HG03280 (cell line): ENCODE measurements at regions not wholly inside any gene's neighbourhood (a gene's known extent, or its start where the extent isn't known, plus 50 kb on each side); places are given as distances from the start of the nearest gene placed in this dataset.
A peak's percentile ranks its signal among the peaks of the same experiment; 100 is the strongest.

ENCODE experiments used
- ATAC-seq: cut with Tn5 transposase; IDR thresholded peaks from one replicate; pipeline ENCODE4 v1.9.1; 2021; ENCODE audit warnings: mild to moderate bottlenecking, moderate library complexity; ENCODE audit not compliant: unreplicated experiment

DNA sequence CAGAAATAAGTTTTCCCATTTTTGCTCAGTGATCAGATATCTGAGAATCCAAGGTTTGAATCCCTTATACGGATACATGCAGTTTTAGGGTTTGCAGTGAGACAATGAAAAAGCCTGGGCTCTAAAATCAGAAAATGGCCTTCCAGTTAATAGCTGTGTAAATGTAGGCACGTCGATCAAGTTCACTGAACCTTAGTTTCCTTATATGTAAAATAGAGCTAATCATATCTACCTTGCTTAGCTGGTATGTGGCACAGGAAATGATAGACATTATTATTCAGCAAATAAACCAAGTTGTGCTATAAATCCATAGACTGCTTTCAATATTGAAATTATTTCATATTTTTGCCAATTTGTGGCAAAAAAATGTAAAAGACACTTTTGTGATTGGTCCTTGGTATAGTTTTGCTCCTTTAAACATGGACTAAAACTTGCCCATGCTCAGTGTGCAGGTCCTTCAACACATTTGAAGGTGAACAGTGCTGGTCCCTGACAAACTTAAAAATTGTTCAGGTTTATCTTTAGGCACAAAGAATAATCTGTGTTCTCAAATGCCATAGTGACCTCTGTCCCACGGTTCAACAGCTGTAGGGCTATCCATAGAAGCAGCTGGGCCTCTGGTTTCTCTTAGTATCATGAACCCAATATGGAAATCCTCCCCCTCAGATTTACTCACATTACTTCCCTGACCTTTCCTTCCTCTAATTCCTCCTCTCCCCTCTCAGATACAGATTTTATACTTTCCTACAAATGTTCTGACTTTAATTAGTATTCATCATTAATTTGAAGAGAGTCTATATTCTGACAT lies 51.0 kb downstream of the CCDC54 start:
- no peak for ATAC-seq

GRCh38 chr3:107429320-107430181 lies 52.3 kb downstream of the CCDC54 start:
- peak; percentile 45 for ATAC-seq

DNA sequence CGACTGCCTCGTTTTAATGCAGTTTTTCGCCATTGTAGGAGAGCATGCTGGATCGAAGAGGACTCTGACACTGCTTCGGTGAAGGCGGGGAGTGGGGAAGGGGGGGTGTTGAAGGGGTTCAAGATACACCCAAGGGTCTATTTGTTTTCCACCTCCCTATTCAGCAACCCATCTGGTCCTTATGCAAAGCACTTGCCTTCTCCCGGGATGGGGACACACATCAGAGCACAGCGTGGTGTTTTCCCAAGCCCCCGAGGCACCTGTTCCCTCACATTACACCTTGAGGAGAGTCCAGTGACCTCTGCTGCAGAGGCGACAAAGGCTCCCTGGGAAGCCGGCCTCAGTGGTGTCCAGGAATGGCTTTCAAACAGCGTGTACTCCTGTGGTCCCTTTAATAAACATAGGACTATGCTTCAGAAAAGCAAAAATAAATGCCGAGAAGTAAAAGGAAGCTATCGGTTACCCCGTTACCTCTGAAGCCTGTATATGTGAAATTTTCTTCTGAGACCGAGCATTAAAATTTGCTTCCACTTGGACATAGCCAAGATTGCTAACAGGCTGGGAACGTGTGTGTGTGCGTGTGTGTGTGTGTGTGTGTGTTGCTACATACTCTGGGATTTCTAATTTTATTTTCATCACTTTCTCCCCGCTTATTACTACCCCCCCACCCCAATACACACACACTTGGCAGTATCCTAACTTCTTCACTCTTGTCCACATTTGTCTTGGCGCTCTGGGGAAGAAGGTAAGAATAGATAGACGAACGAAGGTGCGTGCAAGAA lies 53.2 kb downstream of the CCDC54 start:
- ATAC-seq, result no peak

DNA sequence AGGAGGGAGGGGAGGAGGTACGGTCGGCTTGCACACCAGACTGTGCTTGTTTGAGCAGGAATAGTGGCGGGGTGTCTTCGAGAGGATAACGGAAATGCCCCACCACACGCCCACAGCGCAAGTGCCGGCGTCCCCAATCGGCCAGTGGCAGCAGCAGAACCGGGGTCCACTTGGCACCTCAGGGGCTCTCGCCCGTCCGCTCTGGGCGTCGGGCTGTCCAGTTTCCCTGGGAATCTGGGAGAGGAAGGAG lies 53.7 kb downstream of the CCDC54 start:
- peak; percentile 4 for ATAC-seq

- ATAC-seq, result peak; percentile 58
These were observed 54.2 kb downstream of the CCDC54 start for GRCh38 chr3:107431246-107432012.

DNA sequence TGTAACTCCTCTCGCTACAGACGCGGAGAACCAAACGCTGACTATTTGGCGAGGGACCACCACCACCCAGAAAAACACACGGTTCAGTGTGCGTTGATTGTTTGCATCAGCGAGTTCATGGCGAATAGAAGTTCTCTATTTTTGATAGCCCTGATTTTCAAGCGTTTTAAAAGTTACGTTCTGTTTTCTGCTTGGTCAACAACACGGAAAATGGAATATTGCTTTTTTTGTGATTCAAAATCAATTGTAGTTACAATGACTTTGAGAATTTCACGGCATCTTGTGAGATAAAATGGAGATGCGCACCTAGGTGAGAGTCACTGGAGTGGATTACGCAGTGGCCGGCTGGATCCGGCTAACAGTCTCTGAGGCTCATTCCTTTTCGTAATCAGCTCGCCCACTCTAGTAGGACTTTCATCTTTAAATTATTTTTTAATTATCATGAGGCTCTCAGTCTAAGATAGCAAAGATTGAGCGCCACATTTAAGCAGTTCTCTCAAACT lies 54.8 kb downstream of the CCDC54 start:
- ATAC-seq, result no peak

- ATAC-seq, result no peak
These were observed 55.4 kb downstream of the CCDC54 start for GRCh38 chr3:107432646-107433045.

DNA sequence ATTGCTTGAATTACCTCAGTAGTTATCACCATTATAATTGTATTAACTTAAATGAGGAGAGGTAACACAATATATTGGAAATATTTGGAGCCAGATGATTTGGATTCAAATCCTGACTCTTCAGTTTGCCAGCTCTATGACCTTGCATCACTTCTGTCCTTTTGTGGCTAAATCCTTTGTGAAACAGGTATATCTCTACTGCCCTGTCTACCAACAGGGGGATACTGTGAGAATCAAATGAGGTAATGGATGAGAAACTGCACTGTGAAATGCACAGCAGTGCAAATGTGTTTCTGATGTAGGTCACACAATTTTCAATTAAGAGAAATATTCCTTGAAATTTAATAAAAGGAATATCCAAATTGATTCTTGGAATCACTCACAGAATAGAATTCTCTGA lies 58.8 kb downstream of the CCDC54 start:
- ATAC-seq, result no peak

DNA sequence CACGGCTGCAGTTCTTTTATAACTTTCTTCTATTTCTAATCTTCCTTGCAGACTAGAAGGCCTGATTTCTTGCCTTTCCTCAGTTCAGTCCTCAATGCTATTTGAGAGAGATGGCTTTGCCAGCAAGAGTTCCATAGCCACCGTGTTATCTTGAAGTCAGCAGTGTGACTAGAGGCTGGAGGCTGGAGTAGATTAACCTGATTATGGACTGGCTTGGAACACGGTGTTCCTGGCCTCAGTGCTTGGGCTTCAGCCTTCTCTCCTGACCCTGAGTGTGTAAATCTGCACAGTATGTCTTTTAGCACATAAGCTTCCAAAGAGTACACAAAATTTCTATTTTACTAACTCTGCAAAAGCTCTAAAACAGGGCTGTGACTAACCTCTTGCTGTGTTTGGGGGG lies 61.4 kb downstream of the CCDC54 start:
- no peak for ATAC-seq

DNA sequence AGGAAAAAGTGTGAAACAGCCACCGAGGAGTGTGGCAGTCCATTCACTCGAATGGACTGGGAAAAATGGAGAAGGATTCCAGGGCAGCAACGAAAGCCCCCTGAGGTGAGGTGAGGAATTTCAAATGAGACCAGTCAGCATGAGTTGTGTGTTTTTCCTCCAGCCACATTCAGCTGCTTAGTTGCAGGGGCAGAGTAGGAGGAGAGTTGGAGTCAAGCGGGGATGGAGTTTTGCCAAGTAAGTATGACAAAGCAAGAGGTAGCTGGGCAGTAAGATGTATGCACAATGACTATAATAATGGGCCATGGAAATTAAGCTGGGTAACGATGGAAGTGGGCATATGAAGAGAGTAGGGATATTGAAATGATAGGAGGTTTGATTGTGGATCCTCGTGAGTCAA lies 64.4 kb downstream of the CCDC54 start:
- no peak for ATAC-seq

DNA sequence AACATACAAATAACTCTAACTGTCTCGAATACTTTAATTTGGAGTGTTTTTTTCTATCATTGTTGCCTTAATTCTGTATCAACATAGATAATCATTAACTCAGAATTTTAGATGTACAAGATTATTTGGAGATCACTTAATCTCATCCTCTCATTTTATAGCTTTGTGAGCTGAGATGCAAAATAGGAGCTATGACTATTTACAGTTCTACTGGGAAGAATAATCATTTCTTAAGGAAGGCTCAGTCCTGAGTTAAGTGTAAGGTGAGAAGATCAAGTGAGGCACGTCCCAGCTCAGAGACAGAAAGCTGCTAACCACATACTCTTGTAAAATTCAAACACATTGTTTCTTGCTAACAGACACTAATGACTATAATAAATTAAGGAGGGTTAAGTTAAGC lies 66.2 kb downstream of the CCDC54 start:
- no peak for ATAC-seq

DNA sequence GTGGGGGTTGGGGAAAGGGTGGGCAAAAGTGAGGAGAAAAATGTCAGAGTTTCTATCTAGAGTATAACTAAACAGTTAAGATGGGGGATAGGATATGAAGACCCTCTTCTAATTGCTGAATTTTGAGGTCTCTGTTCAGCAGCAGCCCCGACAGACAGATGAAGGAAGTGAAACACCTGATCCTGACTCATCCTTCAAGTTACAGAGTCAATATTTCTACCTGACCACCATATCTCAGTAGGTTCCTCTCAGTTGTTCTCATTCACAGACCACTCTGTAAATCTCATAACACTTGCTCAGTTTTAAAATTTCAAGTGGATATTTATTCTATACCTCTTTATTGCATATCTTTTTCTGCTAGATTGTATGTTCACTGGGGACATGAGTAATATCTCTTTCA lies 69.5 kb downstream of the CCDC54 start:
- no peak for ATAC-seq

GRCh38 chr3:107450254-107450893 lies 72.4 kb upstream of the BBX start:
- ATAC-seq, result no peak

GRCh38 chr3:107452436-107452835 lies 70.3 kb upstream of the BBX start:
- no peak for ATAC-seq

GRCh38 chr3:107453504-107453903 lies 69.3 kb upstream of the BBX start:
- no peak for ATAC-seq

- ATAC-seq, result no peak
These were observed 67.1 kb upstream of the BBX start for GRCh38 chr3:107455621-107456020.

GRCh38 chr3:107456501-107456900 lies 66.3 kb upstream of the BBX start:
- ATAC-seq, result no peak

GRCh38 chr3:107458871-107459270 lies 63.9 kb upstream of the BBX start:
- ATAC-seq, result no peak

DNA sequence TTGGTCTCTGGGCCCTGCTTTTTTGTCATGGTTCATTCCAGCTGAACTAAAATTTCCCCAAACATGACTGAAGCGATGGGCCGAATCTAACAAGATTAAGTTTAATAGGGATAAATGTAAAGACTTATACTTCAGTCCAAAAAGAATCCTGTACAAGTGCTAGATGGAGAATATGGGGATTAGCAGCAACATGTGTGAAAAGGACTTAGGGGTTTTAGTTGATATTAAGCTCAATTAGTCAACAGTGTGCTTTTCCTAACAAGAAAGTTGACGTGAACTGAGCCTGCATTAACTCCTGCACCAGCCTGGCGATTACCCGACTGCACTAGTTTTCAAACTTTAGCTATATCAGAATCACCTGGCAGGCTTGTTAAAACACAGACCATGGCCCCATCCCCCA lies 61.0 kb upstream of the BBX start:
- ATAC-seq, result no peak

DNA sequence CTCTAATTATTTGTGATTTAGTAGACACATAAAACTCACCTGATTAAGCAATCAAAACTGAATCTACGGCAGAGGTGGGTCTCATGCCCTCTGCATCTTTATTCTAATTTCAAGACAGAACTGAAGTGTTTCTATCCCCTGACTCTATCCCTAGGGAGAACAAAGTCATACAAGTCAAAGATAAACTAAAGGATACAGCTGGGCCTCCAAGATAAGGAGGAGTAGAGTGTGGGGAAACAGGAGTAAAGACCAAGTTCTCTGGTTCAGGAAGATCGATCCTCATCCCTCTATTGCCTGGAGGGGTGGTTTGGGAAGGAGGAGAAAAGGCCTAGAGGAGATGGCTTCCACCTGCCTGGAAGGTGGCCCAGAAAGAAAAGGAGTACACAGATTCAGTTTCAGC lies 58.7 kb upstream of the BBX start:
- ATAC-seq, result no peak
